HG03460 (cell line): ENCODE measurements at regions not wholly inside any gene's neighbourhood (a gene's known extent, or its start where the extent isn't known, plus 50 kb on each side); places are given as distances from the start of the nearest gene placed in this dataset.
A peak's percentile ranks its signal among the peaks of the same experiment; 100 is the strongest.

ENCODE experiments used
- ATAC-seq: cut with Tn5 transposase; IDR thresholded peaks from one replicate; pipeline ENCODE4 v1.9.1; 2021; ENCODE audit not compliant: unreplicated experiment

DNA sequence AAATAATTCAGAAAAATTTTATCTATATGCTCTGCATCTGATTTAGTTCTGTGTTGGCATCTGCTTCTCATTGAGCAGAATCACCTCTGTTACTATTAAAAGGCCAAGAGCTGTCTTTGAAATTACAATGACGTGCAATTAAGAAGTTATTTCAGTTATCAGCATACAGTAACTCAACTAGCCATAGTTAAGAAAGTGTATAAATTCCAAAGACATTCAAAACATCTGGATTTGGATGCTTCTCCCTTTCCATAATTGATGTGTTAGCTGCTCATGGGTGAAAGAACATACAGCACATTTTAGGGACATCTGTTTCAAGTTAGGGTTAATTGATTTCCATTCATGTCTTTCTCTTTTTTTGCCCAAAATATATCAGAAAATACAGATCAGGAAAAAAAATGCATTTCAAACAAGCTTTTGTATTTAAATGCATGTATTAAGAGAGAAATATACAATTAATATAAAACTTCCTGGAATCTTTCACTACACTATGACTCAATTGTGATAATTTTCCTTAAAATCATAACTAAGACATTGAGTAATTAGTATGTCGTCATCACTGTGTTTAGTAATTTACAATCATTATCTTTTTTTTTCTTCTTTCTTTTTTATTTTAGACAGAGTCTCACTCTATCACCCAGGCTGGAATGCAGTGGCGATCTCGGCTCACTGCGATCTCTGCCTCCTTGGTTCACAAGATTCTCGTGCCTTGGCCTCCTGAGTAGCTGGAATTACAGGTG lies 82.7 kb upstream of the MBNL1 start:
- ATAC-seq = no peak

DNA sequence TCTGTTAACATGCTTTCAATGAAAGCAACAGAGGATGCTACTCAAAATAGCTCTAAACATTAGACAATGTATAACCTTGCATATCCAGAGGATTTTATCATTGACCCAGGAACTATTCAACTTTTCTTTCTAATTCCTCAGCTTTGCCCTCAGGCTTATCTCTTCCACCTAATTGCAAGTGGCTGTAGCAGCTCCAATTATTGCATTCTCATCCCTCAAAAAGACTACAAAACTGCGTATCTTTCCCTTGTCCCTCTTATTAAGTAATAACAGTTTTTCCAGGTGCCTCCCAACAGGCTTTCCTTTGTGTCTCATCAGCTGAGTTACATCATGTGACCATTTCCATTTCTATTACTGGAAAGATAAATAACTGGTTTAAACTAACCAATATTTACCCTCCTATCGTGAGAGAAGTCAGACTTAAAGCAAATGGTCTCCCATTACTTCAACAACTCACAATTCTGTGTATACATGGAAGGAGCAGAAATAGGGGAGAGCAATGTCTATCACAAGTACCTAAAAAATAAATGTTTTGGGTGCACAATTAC lies 78.0 kb upstream of the MBNL1 start:
- ATAC-seq = no peak

DNA sequence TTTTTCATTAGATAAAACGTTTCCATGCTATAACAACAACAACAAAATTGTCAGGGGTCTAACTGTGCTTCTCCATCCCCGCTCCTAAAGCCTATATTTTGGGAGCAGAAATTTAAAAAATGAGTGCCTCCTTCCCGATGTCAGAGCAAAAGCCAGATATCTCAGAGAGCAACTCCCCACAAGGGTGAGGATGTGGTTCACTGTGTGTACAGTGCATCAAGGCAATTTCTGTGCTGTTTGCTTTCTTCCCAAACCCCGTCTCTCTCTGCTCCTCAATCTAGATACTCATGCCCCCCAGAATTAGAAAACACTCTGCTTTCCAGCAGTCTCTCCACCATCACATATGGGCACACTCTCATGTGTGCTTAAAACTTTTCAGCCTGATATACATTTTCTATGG lies 76.7 kb upstream of the MBNL1 start:
- ATAC-seq = no peak

DNA sequence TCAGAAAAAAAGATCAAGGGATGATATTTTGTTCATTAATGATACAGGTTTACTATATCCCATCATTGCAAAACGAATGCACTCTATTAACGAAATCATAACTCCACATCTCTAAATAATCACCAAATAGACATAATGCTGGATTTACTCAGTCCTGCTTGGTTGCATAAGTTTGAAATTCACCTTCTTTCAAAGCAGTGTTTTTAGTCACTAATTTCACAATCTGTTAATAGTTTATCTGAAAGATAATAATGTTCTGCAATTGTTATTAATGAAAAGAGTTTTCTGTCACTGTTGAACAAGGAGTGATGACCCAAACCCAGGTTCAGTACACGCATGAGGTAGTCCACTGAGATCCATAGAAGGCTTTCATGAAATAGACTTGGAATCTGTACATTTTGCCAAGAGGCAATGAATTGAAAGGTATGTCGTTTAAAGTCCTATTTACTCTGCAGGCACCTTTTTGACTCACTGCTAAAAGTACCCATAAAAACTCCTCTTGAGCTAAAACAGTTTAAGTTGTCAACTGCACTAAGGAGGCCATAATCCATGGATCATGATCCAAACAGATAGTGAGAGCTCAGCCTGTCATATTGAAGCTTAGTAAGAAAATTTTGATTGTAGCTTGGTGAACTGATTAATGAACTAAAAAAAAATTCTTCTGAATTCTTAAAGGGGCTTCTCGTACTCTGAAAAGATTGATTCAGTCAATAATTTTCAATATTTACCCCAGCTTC lies 75.6 kb upstream of the MBNL1 start:
- ATAC-seq = no peak

DNA sequence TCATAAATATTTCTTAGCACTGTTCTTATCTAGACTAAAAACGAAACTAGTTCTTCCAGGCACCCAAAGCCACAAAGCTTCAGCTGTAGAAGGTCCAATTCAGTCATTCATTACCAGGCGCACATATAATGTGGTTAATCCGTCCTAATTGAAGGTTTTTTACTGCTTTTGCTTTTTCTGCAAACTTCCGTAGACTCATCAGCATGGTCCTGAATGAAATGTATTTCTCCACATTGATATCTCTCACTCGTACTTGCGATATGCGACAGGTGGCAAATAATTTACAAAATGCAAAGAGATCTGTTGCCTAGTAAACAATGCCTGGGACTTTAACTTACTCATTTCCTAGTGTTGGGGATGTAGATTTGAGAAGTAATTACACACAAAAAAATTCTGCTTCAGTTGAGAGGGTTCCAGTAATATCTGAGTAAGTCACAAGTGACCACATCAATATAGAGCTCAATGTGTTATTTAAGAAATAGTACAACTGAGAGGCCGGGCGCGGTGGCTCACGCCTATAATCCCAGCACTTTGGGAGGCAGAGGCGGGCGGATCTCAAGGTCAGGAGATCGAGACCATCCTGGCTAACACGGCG lies 75.0 kb upstream of the MBNL1 start:
- ATAC-seq = peak; percentile 37

DNA sequence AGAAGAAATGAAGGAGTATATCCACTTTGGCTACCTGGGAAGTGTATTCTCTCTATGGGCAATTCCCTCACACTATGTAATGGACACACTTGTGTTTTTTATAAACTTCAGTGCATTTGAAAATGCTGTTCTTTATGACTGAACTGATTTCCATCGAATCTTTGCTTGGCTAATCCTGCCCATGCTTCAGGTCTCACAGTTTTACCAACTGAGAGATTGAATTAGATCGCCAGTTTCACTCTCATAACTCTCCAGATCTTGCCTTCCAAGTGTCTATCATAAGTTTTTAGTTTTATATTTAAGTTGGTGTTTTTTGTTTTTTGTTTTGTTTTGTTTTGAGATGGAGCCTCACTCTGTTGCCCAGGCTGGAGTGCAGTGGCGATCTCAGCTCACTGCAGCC lies 73.5 kb upstream of the MBNL1 start:
- ATAC-seq = no peak

DNA sequence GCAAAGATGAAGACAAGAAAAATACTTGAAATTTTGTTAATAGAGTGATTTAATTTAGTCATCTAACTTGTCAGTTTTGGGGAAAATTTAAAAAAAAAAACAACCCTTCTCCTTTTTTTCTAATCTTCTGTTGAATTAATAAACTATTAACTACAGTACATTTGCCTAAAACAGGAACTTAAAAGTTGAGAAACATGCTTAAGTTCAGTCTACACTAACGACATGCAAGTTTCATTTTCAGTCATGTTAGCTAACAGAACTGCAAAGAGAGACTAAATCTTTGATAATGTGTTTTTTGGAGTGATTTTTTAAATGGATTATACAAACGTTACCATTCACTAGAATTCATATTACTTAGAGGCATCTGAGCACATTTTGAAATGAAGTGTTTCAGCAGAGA lies 71.9 kb upstream of the MBNL1 start:
- ATAC-seq = peak; percentile 53

DNA sequence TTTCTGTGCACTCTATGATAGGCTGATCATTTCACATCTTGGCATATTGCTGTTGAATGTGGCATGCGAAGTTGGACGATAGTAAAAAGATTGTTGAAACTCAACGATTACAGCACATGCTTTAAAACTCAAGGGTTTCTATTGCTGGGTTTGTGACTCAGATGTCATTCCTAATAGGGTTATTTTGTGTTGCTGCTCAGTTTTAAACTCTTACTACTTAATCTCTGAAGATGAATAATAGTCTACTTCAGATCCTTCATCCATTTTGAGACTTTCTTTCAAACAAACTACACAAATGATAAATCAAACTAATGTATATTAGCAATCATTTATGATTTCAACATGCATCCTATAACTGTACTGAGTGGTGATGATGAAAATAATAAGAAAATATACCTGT lies 71.3 kb upstream of the MBNL1 start:
- ATAC-seq = no peak

DNA sequence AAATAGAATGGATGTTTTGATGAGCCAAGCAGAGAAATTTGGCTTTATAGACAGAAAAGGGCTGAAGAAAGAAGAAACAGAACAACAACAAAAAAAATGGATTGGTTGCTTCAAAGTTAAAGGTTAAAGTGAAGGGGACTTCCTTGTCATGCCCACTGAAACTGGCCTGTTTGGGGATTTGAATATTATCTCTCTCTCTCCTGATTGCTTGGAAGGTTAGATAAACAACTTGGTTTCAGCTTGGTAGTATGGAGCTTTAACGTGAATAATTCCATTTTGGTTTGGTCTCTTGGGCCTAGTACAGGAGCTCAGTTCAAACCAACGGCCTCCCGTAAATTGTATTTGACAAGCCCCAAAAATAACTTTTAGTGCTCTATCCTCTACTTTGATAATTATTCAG lies 70.8 kb upstream of the MBNL1 start:
- peak; percentile 30 for ATAC-seq

DNA sequence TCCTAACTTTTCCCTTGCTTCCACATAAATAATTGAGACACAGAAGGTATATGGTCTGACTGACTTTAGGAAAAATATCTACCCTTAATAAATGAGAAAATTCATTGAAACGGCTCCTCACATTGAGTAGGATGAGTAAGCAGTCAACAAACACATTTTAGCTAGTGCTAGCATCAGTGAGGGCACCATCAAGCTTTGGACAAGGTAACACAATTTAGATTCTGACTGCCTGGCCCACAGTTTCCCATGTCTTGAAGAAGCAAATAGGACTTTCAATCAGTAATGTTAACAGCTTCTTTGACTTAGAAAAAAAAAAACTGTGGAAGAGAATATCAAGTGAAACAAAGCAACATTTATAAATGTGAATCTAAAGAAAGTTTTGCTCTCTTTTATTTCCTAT lies 70.1 kb upstream of the MBNL1 start:
- ATAC-seq = no peak

DNA sequence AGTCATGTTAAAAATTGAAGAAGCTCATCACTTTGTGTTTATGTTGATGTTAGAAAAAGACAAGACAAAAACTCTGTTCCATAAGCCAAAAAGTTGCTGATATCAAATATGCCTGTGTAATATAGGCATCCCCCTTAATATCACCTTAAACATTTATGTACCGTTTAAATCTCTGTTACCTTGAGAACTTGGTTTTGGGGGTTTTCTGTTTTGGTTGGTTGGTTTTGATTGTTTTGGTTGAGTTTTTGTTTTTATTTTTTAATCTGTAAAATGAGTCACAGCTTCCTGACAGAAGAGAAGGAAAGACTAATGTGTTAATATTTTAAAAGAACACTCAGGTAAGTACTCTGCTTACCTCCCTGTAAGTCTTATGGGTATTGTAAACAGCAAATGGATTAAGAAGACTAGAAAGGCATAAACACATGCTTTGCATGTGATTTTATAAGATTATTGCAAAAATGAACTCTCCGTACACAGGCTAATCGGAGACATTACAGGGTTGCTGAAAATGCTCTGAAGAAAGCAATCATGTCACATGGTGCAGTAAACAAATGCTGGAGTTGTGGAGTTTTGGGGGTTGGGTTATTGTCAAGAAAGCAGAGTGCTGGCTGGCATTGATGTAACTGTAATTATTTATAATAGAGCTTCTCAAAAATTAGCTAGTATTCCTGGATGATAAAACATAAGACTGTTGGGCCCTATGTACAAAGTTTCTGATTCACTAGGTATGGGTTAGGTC lies 69.5 kb upstream of the MBNL1 start:
- no peak for ATAC-seq

DNA sequence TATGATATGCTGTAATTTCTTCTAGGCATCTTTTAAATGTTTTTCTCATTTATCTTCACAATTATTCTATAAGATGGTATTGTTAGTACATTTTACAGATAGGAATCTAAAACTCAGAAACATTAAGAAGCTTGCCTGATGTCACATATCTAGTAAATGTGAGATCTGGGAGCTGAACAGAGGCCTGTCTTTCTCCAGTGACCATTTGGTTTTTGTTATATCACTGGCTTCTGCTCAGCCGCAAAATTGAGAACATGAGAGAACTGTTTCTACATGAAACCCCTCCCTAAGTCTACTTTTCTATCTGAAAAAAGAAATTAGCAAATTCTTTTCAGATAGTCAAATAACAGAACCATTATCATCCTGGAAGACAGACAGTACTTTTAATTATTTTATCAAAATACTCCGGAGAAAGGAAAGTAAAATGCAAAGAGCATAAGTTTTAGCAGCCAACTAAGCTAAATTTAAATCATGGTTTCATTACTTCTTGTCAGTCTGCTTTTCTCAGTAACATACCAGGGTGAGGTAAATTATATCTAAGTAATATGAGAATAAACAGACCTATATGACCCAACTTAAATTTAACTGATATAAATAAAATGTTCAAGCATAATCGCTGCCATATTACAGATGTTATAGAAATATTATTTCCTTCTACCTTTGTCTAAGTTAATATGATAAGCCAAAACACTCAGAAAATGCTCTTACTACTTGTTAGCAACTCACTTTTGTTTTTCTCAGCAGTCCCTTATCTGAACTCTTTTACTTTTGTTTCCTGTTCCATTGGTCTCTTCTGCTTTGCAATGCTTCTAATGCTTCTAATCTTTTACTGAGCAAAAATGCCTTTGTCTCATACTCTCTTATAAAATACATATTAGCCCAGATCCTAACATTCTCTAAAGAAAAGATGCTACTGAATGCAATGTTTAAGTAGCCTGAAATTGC lies 68.0 kb upstream of the MBNL1 start:
- ATAC-seq = no peak

DNA sequence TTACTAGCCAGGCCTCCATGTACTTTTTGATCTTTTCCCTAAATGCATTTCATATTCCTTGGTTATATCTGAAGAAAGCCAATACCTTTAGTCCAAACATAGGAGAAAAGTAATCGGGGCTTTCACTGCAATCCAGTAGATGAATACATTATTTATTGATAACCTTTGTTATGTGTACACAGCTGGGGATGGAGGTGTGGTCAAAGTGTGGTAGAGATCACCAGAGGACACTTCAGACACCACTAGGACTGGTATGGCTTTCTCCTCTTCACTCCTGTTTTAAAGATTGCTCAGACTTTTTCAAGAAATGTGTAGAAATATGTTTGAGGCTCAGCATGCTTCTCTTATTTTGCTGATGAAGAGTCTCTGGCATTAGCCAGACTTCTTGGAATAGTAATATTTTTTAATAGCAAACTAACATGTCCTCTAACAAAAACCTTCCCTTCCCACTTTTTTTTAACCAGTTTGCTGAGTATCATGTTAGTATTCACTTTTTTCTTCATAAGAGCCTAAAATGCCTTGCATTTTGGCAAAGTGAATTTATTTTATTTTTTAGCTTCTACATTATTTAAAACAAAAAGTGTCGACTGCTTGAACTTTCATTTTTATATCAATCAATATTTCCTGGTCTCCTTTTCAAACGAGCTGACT lies 65.6 kb upstream of the MBNL1 start:
- peak; percentile 34 for ATAC-seq

DNA sequence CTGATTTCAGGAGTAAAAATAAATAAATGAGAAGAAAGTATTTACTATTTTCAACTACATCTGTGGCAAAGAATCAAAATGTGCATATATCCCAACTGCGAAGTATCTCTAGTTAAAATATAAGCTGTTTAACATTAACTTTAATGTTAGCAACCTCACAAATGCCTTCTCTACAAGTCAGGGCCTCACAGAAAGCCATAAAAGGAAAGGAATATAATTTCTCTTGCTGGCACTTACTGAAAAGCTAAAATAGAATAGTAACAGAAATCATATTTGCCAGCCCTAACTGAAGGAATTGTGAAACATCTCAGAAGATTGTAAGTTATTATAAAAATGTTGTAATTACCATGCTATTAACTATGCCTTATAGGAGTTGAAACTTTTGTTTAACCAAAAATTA lies 65.1 kb upstream of the MBNL1 start:
- no peak for ATAC-seq

DNA sequence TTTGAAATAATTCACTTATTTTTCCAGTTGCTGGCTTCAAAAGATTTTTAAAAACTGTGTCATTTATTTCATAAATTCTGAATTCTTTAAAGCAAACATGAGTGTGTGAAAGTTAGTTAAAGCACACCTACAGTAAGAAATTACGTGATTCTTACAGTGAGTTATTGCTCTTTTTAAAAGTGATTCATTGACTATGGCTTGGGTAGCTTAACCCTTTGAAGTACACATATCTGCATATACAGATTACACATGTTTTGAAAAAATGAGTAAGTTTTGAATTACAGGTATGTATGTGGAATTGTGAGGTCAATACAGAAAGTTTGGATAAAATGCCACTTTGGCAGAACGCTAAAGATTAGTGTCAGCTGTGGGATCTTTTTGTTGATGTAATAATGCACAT lies 64.5 kb upstream of the MBNL1 start:
- ATAC-seq = no peak

DNA sequence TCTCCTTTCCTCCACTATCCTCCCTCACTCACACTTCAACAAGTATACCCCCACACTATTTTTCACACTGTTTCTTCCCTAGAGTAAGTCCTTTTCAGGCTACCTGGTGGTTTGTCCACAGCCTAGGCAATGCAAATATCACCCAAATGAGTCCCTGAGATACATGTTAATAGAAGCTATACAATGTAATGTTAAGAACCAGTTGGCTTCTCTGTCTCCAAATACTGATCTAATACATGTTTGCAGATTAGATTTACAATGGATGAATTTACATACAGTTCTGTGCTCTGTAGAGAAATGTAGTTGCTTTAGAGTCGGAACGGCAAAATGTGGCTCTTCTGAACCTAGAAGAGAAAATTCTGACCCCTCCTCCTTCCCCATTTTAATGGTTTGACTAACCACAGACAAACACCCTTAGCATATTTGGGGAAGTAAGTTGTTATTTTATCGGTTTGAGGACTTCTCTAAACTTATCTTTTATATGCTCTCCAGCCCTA lies 63.6 kb upstream of the MBNL1 start:
- ATAC-seq = peak; percentile 34

DNA sequence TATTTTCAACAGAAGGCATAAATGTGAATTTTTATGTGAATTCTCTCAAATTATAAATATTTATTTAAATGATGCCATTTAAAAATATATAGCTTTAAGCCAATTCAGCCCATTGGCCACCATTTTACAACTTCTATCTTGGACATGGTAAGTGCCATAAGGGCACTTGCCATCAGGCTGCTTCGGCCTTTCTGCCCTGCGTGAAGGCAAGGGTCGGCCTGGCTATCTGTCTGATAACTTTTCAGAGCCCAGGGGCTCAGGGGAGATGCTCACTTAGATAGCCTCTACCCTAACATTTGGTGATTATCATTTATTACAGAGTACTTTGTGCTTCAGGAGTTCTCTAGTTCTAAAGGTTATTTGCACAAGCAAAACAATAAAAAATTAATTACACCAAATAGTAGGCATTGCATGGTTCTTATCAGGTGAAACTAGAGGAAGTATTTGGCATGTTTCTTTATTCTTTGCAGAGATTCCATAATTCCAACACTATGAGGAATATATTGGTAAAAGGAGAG lies 62.4 kb upstream of the MBNL1 start:
- ATAC-seq = no peak

DNA sequence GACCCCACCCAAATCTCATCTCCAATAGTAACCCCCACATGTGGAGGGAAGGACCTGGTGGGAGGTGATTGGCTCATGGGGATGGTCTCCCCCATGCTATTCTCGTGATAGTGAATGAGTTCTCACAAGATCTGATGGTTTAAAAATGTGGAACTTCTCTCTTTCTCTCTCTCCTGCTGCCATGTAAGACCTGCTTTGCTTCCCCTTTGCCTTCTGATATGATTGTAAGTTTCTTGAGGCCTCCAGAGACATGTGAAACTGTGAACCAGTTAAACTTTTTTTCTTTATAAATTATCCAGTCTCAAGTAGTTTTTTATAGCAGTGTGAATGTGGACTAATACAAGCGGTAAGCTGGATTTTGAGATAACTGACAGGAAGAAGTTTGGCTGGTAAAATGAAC lies 60.3 kb upstream of the MBNL1 start:
- no peak for ATAC-seq

DNA sequence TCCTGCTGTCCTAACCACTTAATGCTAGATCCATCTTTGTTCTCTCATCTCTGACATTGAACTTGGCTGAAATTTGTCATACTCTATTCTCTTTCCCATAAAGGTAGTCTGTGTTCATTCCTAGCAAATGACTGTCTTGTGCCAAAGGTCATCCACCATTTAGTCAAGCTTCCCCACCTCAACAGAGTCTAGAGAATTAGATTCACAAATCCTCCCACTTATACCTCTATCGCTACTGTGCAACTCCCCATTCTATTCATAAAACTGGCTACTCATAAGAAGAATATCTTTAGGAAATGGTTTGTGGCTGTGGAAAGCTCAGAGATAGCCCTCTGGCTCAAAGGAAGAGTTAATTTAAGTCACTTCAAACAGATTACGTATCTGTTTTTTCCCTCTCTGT lies 59.7 kb upstream of the MBNL1 start:
- ATAC-seq = no peak
